PC-9 (cell line): ENCODE measurements at regions not wholly inside any gene's neighbourhood (a gene's known extent, or its start where the extent isn't known, plus 50 kb on each side); places are given as distances from the start of the nearest gene placed in this dataset.

ENCODE experiments used
- BruUV-seq: library from RNA; stranded (reverse); fragments of 400-500 nt; replicated peaks from 2 replicates; lab custom pipeline; 2021; lab: Mats Ljungman, UMichigan
- CTCF ChIA-PET: fragments of 300-600 bp; sonication (Branson Sonifier 250); formaldehyde crosslinking; loops from one replicate; lab custom pipeline; 2022; ENCODE audit warnings: antibody characterized with exemption; lab: Charles Lee
- POLR2A ChIA-PET: fragments of 300-600 bp; sonication (Branson Sonifier 250); formaldehyde crosslinking; loops from one replicate; lab custom pipeline; 2022; ENCODE audit warnings: antibody characterized with exemption; ENCODE audit not compliant: unreplicated experiment; lab: Charles Lee
- DNase-seq, 2 experiments: peaks; one replicate each; pipeline versions ENCODE4 v3.0.0 to v3.0.0-alpha.2; 2015 to 2022; ENCODE audit warnings: mixed read lengths in 1 of 2
- H2AFZ ChIP-seq: fragments of 200-600 bp; sonication (generic); 2 replicates; pipeline ENCODE4 v1.8.1; 2017; ENCODE audit warnings: antibody characterized with exemption
- H3F3A ChIP-seq: fragments of 200-600 bp; sonication (generic); 2 replicates; pipeline ENCODE4 v1.8.1; 2017; ENCODE audit warnings: antibody characterized with exemption, mild to moderate bottlenecking, low read depth; ENCODE audit not compliant: insufficient read depth
- H3K27ac ChIP-seq: fragments of 200-600 bp; sonication (generic); 2 replicates; pipeline ENCODE4 v1.6.1; 2016; ENCODE audit warnings: mixed run types
- H3K27me3 ChIP-seq: fragments of 200-600 bp; sonication (generic); 2 replicates; pipeline ENCODE4 v1.6.1; 2016; ENCODE audit warnings: low read depth, mixed run types; ENCODE audit not compliant: insufficient read depth
- H3K36me3 ChIP-seq: fragments of 200-600 bp; sonication (generic); 2 replicates; pipeline ENCODE4 v1.6.1; 2016; ENCODE audit warnings: low read depth, mixed run types
- H3K4me1 ChIP-seq: fragments of 200-600 bp; sonication (generic); replicated peaks from 2 replicates; pipeline ENCODE4 v1.6.1; 2016; ENCODE audit warnings: mixed run types; ENCODE audit not compliant: insufficient read depth
- H3K4me2 ChIP-seq: fragments of 200-600 bp; sonication (generic); 2 replicates; pipeline ENCODE4 v1.6.1; 2017; ENCODE audit warnings: mixed run types
- H3K4me3 ChIP-seq: fragments of 200-600 bp; sonication (generic); 2 replicates; pipeline ENCODE4 v1.6.1; 2016; ENCODE audit warnings: mixed run types
- H3K79me2 ChIP-seq: fragments of 200-600 bp; sonication (generic); 2 replicates; pipeline ENCODE4 v1.6.1; 2017; ENCODE audit warnings: low read depth, mixed run types
- H3K9me2 ChIP-seq: fragments of 200-600 bp; sonication (generic); 2 replicates; pipeline ENCODE4 v1.8.1; 2017; ENCODE audit warnings: mild to moderate bottlenecking; ENCODE audit not compliant: insufficient read depth
- H3K9me3 ChIP-seq: fragments of 200-600 bp; sonication (generic); 2 replicates; pipeline ENCODE4 v1.8.1; 2016; ENCODE audit warnings: low read depth; ENCODE audit not compliant: insufficient read depth
- H4K20me1 ChIP-seq: fragments of 200-600 bp; sonication (generic); 2 replicates; pipeline ENCODE4 v1.8.1; 2017; ENCODE audit not compliant: insufficient read depth
- CTCF ChIP-seq: fragments of 200-600 bp; sonication (generic); conservative IDR thresholded peaks from 2 replicates; pipeline ENCODE4 v1.6.1; 2017; ENCODE audit warnings: mixed run types, antibody characterized with exemption, mild to moderate bottlenecking, moderate library complexity
- EZH2 ChIP-seq: fragments of 200-600 bp; sonication (generic); IDR thresholded peaks from 2 replicates; pipeline ENCODE4 v1.8.0; 2017; ENCODE audit warnings: antibody characterized with exemption, low read depth
- intact Hi-C: fragments of 100-400 bp; cut with micrococcal nuclease; formaldehyde crosslinking; loops from one replicate; pipeline ENCODE4 v1.10.0; 2022; ENCODE audit not compliant: unreplicated experiment

GRCh38 chr12:27900920-27901879 is 71.3 kb downstream of the PTHLH start:
- H3K27ac ChIP-seq = no peak overlapping the region
- no peaks in the 10 kb centered on the region for H3K9me2 ChIP-seq
- POLR2A ChIA-PET = no interaction called here
- H3F3A ChIP-seq = no peaks in the 10 kb centered on the region
- H3K27me3 ChIP-seq = no peaks in the 10 kb centered on the region
- peaks cover 11% of the 10 kb centered on the region for H3K4me1 ChIP-seq
- no TSS peak for BruUV-seq
- H3K4me2 ChIP-seq = no peak overlapping the region
- no peaks in the 10 kb centered on the region for H3K36me3 ChIP-seq
- TF ChIP-seq CTCF = no peak
- intact Hi-C loops = no loop called here
- H3K4me3 ChIP-seq = no peak overlapping the region
- CTCF ChIA-PET = interaction anchor here (0.6 kb wide), 1 partner anchor 338 kb away, joined by 5 read pairs; no protein-coding TSS in a partner anchor
- no peak overlapping the region for H2AFZ ChIP-seq
- H4K20me1 ChIP-seq = no peaks in the 10 kb centered on the region
- no peaks in the 10 kb centered on the region for H3K9me3 ChIP-seq
- DNase-seq = no peak
- H3K79me2 ChIP-seq = no peaks in the 10 kb centered on the region

- H3K4me2 ChIP-seq = no peak overlapping the region
- H3K4me3 ChIP-seq = no peak overlapping the region
- CTCF ChIA-PET = no interaction called here
- no peaks in the 10 kb centered on the region for H3K36me3 ChIP-seq
- no peak for DNase-seq
- H3K4me1 ChIP-seq = no peaks in the 10 kb centered on the region
- H3K27me3 ChIP-seq = no peaks in the 10 kb centered on the region
- no TSS peak for BruUV-seq
- no peaks in the 10 kb centered on the region for H3K9me2 ChIP-seq
- no peaks in the 10 kb centered on the region for H3K79me2 ChIP-seq
- H2AFZ ChIP-seq = no peak overlapping the region; the same call in 1 of the 2 replicates
- TF ChIP-seq CTCF (no peak), EZH2 (no peak)
- H3K27ac ChIP-seq = no peak overlapping the region
- no peaks in the 10 kb centered on the region for H3K9me3 ChIP-seq
- no peaks in the 10 kb centered on the region for H4K20me1 ChIP-seq
- H3F3A ChIP-seq = no peaks in the 10 kb centered on the region
- POLR2A ChIA-PET = no interaction called here
- intact Hi-C loops = no loop called here
Measured at GRCh38 chr12:27899151-27899661, 73.3 kb downstream of the PTHLH start.

- no peak for TF ChIP-seq CTCF
- no peak for TF ChIP-seq EZH2
- Histone ChIP-seq H3K4me3 (no peak overlapping the region), H3K79me2 (no peaks in the 10 kb centered on the region), H3K36me3 (no peaks in the 10 kb centered on the region), H2AFZ (no peak overlapping the region), H3K27ac (no peak overlapping the region), H3K9me2 (no peaks in the 10 kb centered on the region), H4K20me1 (no peaks in the 10 kb centered on the region), H3K4me1 (no peaks in the 10 kb centered on the region), H3F3A (no peaks in the 10 kb centered on the region), H3K27me3 (no peaks in the 10 kb centered on the region), H3K4me2 (no peak overlapping the region), H3K9me3 (no peaks in the 10 kb centered on the region)
- intact Hi-C loops = no loop called here
- BruUV-seq = no TSS peak
- ChIA-PET POLR2A (no interaction called here), CTCF (no interaction called here)
- no peak for DNase-seq
Measured at GRCh38 chr12:27898022-27898421, 74.5 kb downstream of the PTHLH start.
